ENCODE measurements at regions not wholly inside any gene's neighbourhood (a gene's known extent, or its start where the extent isn't known, plus 50 kb on each side); places are given as distances from the start of the nearest gene placed in this dataset.

- peaks cover 2% of the 10 kb centered on the region for H3K36me3 Mint-ChIP-seq
- TF ChIP-seq, protein P1, sequence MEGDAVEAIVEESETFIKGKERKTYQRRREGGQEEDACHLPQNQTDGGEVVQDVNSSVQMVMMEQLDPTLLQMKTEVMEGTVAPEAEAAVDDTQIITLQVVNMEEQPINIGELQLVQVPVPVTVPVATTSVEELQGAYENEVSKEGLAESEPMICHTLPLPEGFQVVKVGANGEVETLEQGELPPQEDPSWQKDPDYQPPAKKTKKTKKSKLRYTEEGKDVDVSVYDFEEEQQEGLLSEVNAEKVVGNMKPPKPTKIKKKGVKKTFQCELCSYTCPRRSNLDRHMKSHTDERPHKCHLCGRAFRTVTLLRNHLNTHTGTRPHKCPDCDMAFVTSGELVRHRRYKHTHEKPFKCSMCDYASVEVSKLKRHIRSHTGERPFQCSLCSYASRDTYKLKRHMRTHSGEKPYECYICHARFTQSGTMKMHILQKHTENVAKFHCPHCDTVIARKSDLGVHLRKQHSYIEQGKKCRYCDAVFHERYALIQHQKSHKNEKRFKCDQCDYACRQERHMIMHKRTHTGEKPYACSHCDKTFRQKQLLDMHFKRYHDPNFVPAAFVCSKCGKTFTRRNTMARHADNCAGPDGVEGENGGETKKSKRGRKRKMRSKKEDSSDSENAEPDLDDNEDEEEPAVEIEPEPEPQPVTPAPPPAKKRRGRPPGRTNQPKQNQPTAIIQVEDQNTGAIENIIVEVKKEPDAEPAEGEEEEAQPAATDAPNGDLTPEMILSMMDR (IDR thresholded peaks at IDR 0.05; ENCODE audit: unreplicated experiment), result no peak
- H3K9me3 Mint-ChIP-seq, result peaks cover 83% of the 10 kb centered on the region
- H3K27me3 Mint-ChIP-seq (ENCODE audit: low read depth), result no peaks in the 10 kb centered on the region
- no peak for DNase-seq (ENCODE audit: low spot score in 2 of 2, unreplicated experiment in 2 of 2)
- H3K4me1 Mint-ChIP-seq, result no peaks in the 10 kb centered on the region
- no peak overlapping the region for H3K4me3 Mint-ChIP-seq
- H3K27ac Mint-ChIP-seq, result no peak overlapping the region
Observed at GRCh38 chr7:153413199-153413539, 639.0 kb upstream of the DPP6 start.

DNA sequence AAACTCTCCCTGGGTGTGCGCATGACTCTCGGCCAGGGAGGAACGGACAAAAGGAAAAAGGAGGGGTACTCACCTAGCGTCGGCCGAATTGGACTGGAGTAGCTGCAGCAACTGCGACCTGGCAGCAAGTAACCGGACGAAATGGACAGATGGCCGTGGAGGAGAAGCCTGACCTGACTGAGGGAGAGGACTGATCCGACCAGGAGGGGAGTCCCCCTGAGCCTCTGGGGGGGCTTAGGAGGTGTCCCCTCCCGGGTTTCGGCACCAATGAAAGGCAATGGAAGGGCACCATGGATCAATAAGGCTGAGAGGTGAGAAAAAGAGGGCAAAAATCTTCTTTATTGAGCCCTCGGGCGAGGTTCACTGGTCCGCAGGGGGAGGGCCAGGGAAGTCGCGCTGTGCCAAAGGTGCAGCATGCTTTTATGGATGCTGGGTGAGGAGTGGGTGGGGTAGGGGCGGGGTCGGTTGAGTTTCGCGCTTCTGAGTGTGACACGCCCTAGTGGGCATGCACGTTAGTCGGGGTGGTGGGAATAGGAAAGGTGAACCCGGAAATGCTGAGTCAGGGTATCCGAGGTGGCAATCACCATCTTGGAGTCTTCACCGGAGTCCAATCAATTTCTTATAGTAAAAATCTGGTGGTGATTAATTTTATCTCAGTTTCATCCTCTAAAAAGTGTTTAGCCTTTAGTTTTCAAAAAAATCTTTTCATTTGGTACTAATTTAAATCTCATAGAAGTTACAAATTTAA lies 638.5 kb upstream of the DPP6 start:
- no peaks in the 10 kb centered on the region for H3K4me1 Mint-ChIP-seq

GRCh38 chr7:153414288-153414629 lies 637.9 kb upstream of the DPP6 start:
- TF ChIP-seq, protein P1 (IDR thresholded peaks at IDR 0.05; ENCODE audit: unreplicated experiment), result no peak
- H3K36me3 Mint-ChIP-seq, result peaks cover 2% of the 10 kb centered on the region
- H3K27ac Mint-ChIP-seq, result no peak overlapping the region
- no peaks in the 10 kb centered on the region for H3K27me3 Mint-ChIP-seq (ENCODE audit: low read depth)
- no peak for DNase-seq (ENCODE audit: low spot score in 2 of 2, unreplicated experiment in 2 of 2)
- H3K4me1 Mint-ChIP-seq, result no peaks in the 10 kb centered on the region
- H3K4me3 Mint-ChIP-seq, result no peak overlapping the region
- H3K9me3 Mint-ChIP-seq, result peaks cover 83% of the 10 kb centered on the region

More for the DNA sequence above, 638.5 kb upstream of the DPP6 start:
- no peak for DNase-seq (ENCODE audit: low spot score in 2 of 2, unreplicated experiment in 2 of 2)
- peaks cover 2% of the 10 kb centered on the region for H3K36me3 Mint-ChIP-seq
- H3K9me3 Mint-ChIP-seq, result peaks cover 83% of the 10 kb centered on the region
- no peak overlapping the region for H3K27ac Mint-ChIP-seq
- no peaks in the 10 kb centered on the region for H3K27me3 Mint-ChIP-seq (ENCODE audit: low read depth)
- no peak overlapping the region for H3K4me3 Mint-ChIP-seq
- TF ChIP-seq, protein P1 (IDR thresholded peaks at IDR 0.05; ENCODE audit: unreplicated experiment), result no peak

GRCh38 chr7:153415632-153416031 lies 636.6 kb upstream of the DPP6 start:
- TF ChIP-seq, protein P1 (IDR thresholded peaks at IDR 0.05; ENCODE audit: unreplicated experiment), result no peak
- Mint-ChIP-seq H3K4me3 (no peak overlapping the region), H3K4me1 (no peaks in the 10 kb centered on the region), H3K27me3 (ENCODE audit: low read depth) (no peaks in the 10 kb centered on the region), H3K36me3 (peaks cover 2% of the 10 kb centered on the region), H3K27ac (no peak overlapping the region), H3K9me3 (peaks cover 75% of the 10 kb centered on the region)
- DNase-seq (ENCODE audit: low spot score in 2 of 2, unreplicated experiment in 2 of 2), result no peak

- Mint-ChIP-seq H3K27me3 (ENCODE audit: low read depth) (no peaks in the 10 kb centered on the region), H3K36me3 (no peaks in the 10 kb centered on the region), H3K9me3 (peaks cover 77% of the 10 kb centered on the region), H3K27ac (no peak overlapping the region), H3K4me3 (no peak overlapping the region), H3K4me1 (no peaks in the 10 kb centered on the region)
- TF ChIP-seq, protein P1 (IDR thresholded peaks at IDR 0.05; ENCODE audit: unreplicated experiment), result no peak
- no peak for DNase-seq (ENCODE audit: low spot score in 2 of 2, unreplicated experiment in 2 of 2)
Observed at GRCh38 chr7:153422291-153423209, 629.6 kb upstream of the DPP6 start.

All from mesothelial cell of epicardium (in vitro differentiated cells).